Rectal smooth muscle tissue (tissue), 1 donor: ENCODE measurements at regions not wholly inside any gene's neighbourhood (a gene's known extent, or its start where the extent isn't known, plus 50 kb on each side); places are given as distances from the start of the nearest gene placed in this dataset.

Experiments used
- H3K27ac ChIP-seq: one replicate; pipeline ENCODE4 v1.7.0; 2013; ENCODE audit warnings: low read depth, low read length, inconsistent platforms
- H3K27me3 ChIP-seq: one replicate; pipeline ENCODE4 v1.7.0; 2013; ENCODE audit warnings: low read length; ENCODE audit not compliant: control insufficient read depth, insufficient read depth
- H3K36me3 ChIP-seq: one replicate; pipeline ENCODE4 v1.7.0; 2013; ENCODE audit warnings: low read length; ENCODE audit not compliant: control insufficient read depth, insufficient read depth
- H3K4me1 ChIP-seq: one replicate; pipeline ENCODE4 v1.7.0; 2013; ENCODE audit warnings: low read length; ENCODE audit not compliant: control insufficient read depth, insufficient read depth
- H3K4me3 ChIP-seq: one replicate; pipeline ENCODE4 v1.7.0; 2013; ENCODE audit warnings: low read length
- H3K9ac ChIP-seq: one replicate; pipeline ENCODE4 v1.7.0; 2013; ENCODE audit warnings: low read length

GRCh38 chr16:31693733-31694132, 166.0 kb downstream of the AHSP start:
- no peak overlapping the region for H3K27ac ChIP-seq
- no peaks in the 10 kb centered on the region for H3K4me1 ChIP-seq
- H3K4me3 ChIP-seq: no peak overlapping the region

DNA sequence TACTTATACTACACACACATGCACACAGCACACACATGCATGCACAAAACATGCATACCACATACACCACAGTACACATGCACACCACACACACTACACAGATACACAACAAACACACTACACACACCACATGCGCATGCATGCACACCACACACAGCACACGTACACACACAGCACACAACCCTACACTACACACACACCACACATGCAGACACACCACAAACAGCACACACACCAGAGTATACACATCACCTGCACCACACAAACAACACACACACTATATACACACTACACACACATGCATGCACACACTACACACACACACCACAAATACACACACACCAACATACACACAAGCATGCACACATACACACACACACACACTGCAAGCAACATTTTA, 166.8 kb downstream of the AHSP start:
- Histone ChIP-seq H3K9ac (no peak overlapping the region), H3K36me3 (no peaks in the 10 kb centered on the region), H3K27ac (no peak overlapping the region), H3K27me3 (peaks cover 4% of the 10 kb centered on the region), H3K4me1 (no peaks in the 10 kb centered on the region), H3K4me3 (no peak overlapping the region)

More at GRCh38 chr16:31693733-31694132, 166.0 kb downstream of the AHSP start:
- H3K27me3 ChIP-seq: peaks cover 4% of the 10 kb centered on the region
- H3K9ac ChIP-seq: no peak overlapping the region
- H3K36me3 ChIP-seq: no peaks in the 10 kb centered on the region

DNA sequence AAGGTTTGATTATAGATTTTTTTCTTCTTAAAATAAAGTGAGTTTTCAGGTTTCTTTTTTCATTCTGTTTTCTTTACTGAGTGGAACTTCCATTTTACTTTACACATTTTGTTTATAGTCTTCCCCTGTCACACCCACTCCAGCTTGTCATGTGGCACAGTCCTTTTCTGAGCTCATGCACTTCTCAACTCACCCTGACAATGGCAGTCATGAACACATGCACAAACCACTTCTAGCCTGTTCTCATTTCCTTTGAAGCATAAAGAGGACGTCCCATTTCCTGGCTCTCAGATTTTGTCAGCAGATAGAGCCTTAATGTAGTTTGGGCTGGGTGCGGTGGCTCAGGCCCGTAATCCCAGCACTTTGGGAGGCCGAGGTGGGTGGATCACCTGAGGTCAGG, 168.0 kb downstream of the AHSP start:
- peaks cover 4% of the 10 kb centered on the region for H3K27me3 ChIP-seq
- H3K36me3 ChIP-seq: no peaks in the 10 kb centered on the region
- no peak overlapping the region for H3K4me3 ChIP-seq
- H3K9ac ChIP-seq: no peak overlapping the region
- no peaks in the 10 kb centered on the region for H3K4me1 ChIP-seq
- no peak overlapping the region for H3K27ac ChIP-seq

- Histone ChIP-seq H3K9ac (no peak overlapping the region), H3K27ac (no peak overlapping the region), H3K36me3 (no peaks in the 10 kb centered on the region), H3K4me1 (no peaks in the 10 kb centered on the region), H3K27me3 (peaks cover 4% of the 10 kb centered on the region), H3K4me3 (no peak overlapping the region)
These were observed 169.5 kb downstream of the AHSP start for GRCh38 chr16:31696968-31697743.

DNA sequence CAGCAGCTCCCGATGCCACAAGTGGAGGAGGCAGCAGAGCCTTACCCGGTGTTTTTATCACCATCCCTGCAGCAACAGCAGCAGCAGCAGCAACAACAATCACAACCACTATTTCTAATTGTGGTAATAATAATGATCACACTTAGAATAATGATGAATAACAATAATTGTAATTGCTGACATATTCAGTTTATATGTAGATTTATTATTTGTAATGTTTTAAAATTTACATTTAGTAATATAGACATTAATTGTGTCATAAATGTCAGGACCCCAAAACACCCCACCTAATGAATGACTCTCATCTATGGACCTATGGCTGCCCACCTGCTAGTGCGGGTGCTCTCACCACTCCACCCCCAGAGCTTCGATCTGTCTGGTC, 170.0 kb downstream of the AHSP start:
- Histone ChIP-seq H3K27me3 (peaks cover 4% of the 10 kb centered on the region), H3K9ac (no peak overlapping the region), H3K4me1 (no peaks in the 10 kb centered on the region), H3K27ac (no peak overlapping the region), H3K4me3 (no peak overlapping the region), H3K36me3 (no peaks in the 10 kb centered on the region)

DNA sequence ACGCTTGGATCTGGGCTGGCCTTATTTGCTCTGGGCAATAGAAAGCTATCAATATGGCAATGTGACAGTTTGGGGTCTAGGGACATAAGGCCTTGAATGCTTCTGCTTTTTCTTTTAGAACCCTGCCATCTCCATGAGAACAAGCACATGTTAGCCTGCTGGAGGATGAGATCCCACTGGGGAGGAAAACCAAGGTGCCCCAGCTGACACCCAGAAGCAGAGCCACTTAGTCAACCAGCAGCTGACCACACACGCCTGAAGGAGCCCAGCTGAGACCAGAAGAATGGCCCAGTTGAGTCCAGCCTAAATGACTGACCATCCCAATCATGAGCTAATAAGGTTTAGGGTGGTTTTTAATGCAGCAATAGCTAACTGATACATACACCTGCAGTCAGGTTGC, 171.2 kb downstream of the AHSP start:
- no peaks in the 10 kb centered on the region for H3K4me1 ChIP-seq
- peaks cover 4% of the 10 kb centered on the region for H3K27me3 ChIP-seq
- H3K27ac ChIP-seq: no peak overlapping the region
- peaks cover 6% of the 10 kb centered on the region for H3K36me3 ChIP-seq
- H3K9ac ChIP-seq: no peak overlapping the region
- no peak overlapping the region for H3K4me3 ChIP-seq

GRCh38 chr16:31699601-31700000, 171.9 kb downstream of the AHSP start:
- Histone ChIP-seq H3K27ac (no peak overlapping the region), H3K4me3 (no peak overlapping the region), H3K36me3 (peaks cover 9% of the 10 kb centered on the region), H3K4me1 (no peaks in the 10 kb centered on the region), H3K9ac (no peak overlapping the region), H3K27me3 (peaks cover 4% of the 10 kb centered on the region)

- H3K36me3 ChIP-seq: peaks cover 12% of the 10 kb centered on the region
- H3K4me1 ChIP-seq: no peaks in the 10 kb centered on the region
- H3K4me3 ChIP-seq: peak overlapping the region; percentile 68
- peaks cover 4% of the 10 kb centered on the region for H3K27me3 ChIP-seq
- H3K9ac ChIP-seq: no peak overlapping the region
- H3K27ac ChIP-seq: no peak overlapping the region
These were observed 172.5 kb downstream of the AHSP start for GRCh38 chr16:31700200-31700529.

GRCh38 chr16:31700530-31701388, 172.8 kb upstream of the ZNF267 start:
- H3K4me3 ChIP-seq: peak overlapping the region; percentile 68
- H3K36me3 ChIP-seq: peaks cover 18% of the 10 kb centered on the region
- H3K27me3 ChIP-seq: peaks cover 4% of the 10 kb centered on the region
- H3K9ac ChIP-seq: no peak overlapping the region
- no peaks in the 10 kb centered on the region for H3K4me1 ChIP-seq
- H3K27ac ChIP-seq: no peak overlapping the region

GRCh38 chr16:31701734-31702133, 171.9 kb upstream of the ZNF267 start:
- no peak overlapping the region for H3K9ac ChIP-seq
- peaks cover 21% of the 10 kb centered on the region for H3K36me3 ChIP-seq
- no peaks in the 10 kb centered on the region for H3K4me1 ChIP-seq
- H3K27ac ChIP-seq: no peak overlapping the region
- no peak overlapping the region for H3K4me3 ChIP-seq
- H3K27me3 ChIP-seq: no peaks in the 10 kb centered on the region

- no peak overlapping the region for H3K27ac ChIP-seq
- no peak overlapping the region for H3K4me3 ChIP-seq
- H3K9ac ChIP-seq: no peak overlapping the region
- H3K36me3 ChIP-seq: peaks cover 24% of the 10 kb centered on the region
- no peaks in the 10 kb centered on the region for H3K27me3 ChIP-seq
- H3K4me1 ChIP-seq: no peaks in the 10 kb centered on the region
These were observed 170.8 kb upstream of the ZNF267 start for GRCh38 chr16:31702796-31703195.

GRCh38 chr16:31703526-31704128, 170.0 kb upstream of the ZNF267 start:
- peaks cover 29% of the 10 kb centered on the region for H3K36me3 ChIP-seq
- no peak overlapping the region for H3K9ac ChIP-seq
- H3K4me1 ChIP-seq: no peaks in the 10 kb centered on the region
- no peak overlapping the region for H3K27ac ChIP-seq
- H3K27me3 ChIP-seq: no peaks in the 10 kb centered on the region
- H3K4me3 ChIP-seq: no peak overlapping the region
